T-helper 1 cell (primary cell): ENCODE measurements at regions not wholly inside any gene's neighbourhood (a gene's known extent, or its start where the extent isn't known, plus 50 kb on each side); places are given as distances from the start of the nearest gene placed in this dataset.
"Not testable (repeated sequence)": the region's sequence is repeated elsewhere in the genome, so short reads cannot be mapped to it uniquely, and the experiment has no call there.

Experiments
- DNase-seq, 5 donors: peaks; one replicate each; pipeline ENCODE4 v3.0.0-alpha.2; 2012 to 2020

DNA sequence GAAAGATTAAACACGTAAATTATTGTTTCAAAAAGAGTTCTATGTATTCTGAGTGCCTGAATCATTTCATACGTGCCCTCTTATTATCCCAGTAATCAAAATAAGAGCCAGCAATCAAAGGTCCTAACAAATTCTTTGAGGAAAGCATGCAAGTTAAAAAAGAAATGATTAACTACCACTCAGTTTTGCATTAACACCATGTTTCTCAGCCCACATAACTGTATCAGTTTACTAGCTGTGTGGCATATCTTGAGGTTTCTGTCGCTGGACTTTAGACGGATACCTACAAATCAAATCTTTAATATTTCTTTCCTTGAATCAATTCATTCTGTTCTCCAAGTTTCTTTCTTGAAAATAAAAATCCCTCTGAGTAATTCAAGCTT is 668.9 kb upstream of the CHAC2 start:
- DNase-seq: no peak

GRCh38 chr2:53096351-53096750 is 671.3 kb upstream of the CHAC2 start:
- no peak for DNase-seq

DNA sequence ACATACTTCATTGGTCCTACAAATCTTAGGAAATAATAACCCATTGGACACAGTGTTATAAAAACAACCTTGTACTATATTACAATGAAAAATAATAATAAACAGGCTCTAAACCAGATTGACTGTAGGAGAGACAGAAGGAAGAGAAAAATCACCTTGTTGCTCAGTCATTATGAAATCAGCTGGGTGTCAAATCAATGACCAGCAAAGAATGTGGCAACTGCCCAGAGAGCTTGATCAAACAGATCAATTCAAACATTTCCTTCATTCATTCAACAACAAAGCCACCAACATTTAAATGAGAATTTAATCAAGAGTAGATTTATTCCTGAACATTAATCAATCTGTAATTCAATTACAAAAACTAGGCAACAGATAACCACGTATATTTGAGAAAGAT is 671.9 kb upstream of the CHAC2 start:
- no peak for DNase-seq

GRCh38 chr2:53095227-53095626 is 672.4 kb upstream of the CHAC2 start:
- no peak for DNase-seq

- no peak for DNase-seq
Observed at GRCh38 chr2:53093355-53093754, 674.2 kb upstream of the CHAC2 start.

DNA sequence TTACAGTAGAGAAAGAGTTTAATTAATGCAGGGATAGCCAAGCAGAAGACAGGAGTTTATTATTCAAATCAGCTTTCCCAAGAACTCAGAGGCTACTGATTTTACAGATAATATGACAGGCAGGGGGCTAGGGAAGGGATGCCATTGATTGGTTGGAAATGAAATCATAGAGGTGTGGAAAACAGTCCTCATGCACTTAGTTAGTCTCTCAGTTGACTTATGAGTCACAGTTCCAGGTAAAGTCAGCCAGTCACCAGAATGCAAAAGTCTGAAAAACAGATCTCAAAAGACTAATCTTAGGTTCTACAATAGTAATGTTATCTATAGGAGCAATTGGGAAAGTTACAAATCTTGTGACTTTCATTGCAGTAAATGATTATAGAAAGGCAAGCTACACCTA is 676.4 kb upstream of the CHAC2 start:
- DNase-seq: peak in 1 of 5 donors; percentile 9

- DNase-seq: no peak
Observed at GRCh38 chr2:53087874-53088461, 679.6 kb upstream of the CHAC2 start.

GRCh38 chr2:53087262-53087873 is 680.2 kb upstream of the CHAC2 start:
- no peak for DNase-seq

DNA sequence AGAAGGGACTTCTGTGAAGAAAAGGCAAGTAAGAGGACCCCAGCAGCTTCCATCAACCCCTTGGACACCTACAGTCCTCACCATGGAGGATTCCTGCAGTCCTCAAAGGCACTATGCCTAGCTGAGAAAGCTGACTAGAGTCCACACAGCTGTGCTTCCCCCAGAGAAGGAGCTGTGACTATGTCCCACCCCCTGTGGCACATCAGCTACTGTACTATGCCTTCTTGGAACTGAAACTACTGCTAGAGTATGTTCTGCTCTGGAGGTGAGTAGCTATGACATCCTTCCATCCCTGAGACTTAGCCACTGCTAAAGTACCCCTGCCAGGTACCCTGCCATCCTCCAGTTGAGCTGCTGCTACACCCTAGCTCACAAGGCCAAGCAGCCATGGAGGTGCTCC is 690.2 kb upstream of the CHAC2 start:
- no peak for DNase-seq

GRCh38 chr2:53075760-53076159 is 691.8 kb upstream of the CHAC2 start:
- no peak for DNase-seq

- no peak for DNase-seq
Observed at GRCh38 chr2:53067533-53067932, 700.1 kb upstream of the CHAC2 start.

DNA sequence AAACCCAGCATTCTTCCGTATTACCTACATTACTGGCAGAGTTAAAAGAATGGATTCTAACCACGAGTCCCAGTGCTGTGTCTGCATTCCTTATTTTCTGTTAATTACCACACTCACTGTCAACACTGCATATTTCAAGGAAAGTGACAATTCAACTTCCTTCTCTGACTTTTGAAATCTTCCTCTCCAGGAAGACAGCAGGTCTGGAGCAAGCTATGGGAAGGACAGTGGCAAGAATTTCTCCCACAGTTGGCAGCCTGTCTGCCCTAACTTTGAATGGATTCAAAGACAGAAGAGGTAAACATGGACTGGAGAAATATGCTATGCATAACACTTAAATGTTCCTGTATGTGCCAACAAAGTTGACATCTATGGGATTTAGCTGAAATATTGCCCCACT is 700.5 kb upstream of the CHAC2 start:
- DNase-seq: no peak

GRCh38 chr2:53064154-53064553 is 703.5 kb upstream of the CHAC2 start:
- no peak for DNase-seq

DNA sequence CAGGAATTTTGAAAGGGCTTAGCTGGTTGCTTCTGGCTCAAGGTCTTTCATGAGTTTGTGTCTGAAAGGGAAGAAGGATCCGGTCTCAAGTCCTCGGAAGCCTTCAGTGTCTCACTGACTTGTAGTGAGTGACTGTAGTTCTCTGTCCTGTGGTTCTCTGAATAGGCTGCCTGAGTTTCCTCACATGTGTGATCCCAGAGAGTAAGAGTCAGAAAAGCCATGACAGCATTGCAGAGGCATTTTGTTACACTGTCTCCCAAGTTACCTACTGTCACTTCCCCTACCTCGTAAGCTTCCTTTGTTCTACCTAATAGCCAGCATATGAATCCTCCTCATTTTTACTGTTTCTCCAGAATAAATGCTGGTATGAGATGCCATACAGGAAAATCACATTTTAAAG is 709.1 kb upstream of the CHAC2 start:
- DNase-seq: no peak

GRCh38 chr2:53053937-53054336 is 713.7 kb upstream of the CHAC2 start:
- DNase-seq: no peak

DNA sequence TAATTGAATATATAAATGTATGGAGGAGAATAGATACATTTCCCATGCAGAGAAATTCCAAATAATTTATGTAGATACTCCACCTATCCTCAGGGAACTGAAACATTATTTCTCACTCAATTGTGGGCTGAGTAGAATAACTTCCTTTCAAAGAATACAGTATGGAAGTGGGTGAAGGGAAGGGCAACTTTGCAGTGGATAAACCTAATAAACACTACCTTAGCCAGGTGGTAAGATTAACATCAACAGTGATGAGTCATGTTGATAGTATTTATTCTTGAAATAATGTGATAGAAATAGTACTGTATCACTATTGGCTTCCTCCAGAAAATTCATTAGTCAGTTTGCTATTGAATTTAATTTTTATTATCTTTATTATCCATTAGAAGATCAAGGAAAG is 716.4 kb upstream of the CHAC2 start:
- DNase-seq: no peak

DNA sequence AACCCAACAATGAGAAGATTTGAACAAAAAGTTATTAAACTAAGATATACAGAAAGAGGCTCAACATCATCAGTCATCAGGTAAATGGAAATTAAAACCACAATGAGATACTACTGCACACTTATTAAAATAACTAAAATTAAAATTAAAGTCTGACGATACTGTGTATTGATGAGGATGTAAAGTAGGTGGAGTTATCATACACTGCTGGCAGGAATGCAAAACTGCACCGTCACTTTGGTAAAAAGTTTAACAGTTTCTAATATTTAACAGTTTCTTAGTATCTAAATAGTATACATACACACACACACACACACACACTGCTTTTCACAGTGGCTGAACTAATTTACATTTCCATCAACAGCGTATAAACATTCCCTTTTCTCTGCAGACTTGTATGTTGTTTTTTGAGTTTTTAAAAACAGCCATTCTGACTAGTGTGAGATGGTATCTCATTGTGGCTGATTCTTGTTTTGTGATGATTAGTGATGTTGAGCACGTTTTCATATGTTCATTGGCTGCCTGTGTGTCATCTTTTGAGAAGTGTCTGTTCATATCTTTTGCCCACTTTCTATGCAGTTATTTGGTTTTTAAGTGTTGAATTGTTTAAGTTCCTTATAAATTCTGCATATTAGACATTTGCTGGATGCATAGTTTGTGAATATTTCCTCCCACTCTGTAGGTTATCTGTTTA is 726.9 kb upstream of the CHAC2 start:
- no peak for DNase-seq

DNA sequence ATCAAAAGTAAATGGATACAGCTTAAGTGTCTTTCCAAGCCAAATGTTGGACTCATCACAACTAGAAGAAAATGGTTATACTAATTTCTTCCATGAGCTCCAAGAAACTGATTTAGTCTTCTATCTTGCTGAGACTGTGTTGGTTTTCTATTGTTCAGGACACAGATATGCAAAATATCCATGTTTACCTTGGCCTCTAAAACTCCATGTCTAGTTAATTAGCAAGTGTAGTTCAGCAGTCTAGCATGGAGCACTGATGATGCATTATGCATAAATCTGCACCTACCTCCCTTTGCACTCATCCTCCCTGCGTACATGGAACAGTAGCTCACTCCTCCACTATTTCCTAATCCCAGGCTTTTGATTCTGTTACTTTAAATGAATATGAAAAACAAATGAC is 731.4 kb upstream of the CHAC2 start:
- no peak for DNase-seq

- no peak for DNase-seq
Observed at GRCh38 chr2:53035153-53035552, 732.5 kb upstream of the CHAC2 start.

GRCh38 chr2:53033411-53033810 is 734.2 kb upstream of the CHAC2 start:
- no peak for DNase-seq

DNA sequence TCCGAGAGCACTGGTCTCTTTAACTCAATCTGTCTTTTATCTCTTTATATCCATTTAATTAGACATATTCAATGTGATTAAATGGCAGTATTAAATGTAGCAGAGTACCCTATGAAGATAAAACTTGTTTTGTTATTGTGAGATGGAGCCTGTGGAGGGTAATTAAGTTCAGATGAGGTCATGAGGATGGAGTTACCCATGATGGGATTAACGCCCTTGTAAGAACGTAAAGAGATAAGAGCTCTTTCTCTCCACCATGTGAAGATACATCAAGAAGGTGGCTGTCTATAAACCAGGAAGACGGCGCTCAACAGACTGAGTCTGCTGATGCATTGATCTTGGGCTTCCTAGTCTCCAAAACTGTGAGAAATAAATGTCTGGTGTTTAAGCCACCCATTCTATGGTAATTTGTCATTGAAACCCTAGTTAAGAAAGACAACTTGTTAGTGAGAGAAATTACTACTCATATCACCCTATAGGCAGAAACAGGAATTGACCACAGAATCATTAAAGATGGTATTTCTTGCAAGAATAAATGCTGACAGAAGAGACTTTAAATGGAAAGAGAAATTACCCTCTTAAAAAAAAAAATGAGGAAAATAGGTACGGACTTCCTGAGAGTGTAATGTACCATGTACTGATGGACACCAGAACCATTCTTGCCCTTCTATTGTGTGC is 738.7 kb upstream of the CHAC2 start:
- DNase-seq: no peak

GRCh38 chr2:53028225-53028624 is 739.4 kb upstream of the CHAC2 start:
- DNase-seq: no peak

DNA sequence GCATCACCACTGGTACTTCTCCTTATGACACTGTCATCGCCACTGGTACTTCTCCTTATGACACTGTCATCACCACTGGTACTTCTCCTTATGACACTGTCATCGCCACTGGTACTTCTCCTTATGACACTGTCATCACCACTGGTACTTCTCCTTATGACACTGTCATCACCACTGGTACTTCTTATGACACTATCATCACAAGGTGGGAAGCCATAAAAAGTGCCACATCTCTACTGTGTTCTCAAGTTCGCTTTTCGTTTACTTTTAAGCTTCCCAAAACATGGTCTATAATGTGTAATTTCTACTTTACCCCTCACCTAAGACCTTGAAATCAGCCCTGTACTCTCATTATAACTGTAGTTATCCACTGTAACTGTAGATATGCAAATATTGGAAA is 745.4 kb upstream of the CHAC2 start:
- DNase-seq: not testable (repeated sequence)

DNA sequence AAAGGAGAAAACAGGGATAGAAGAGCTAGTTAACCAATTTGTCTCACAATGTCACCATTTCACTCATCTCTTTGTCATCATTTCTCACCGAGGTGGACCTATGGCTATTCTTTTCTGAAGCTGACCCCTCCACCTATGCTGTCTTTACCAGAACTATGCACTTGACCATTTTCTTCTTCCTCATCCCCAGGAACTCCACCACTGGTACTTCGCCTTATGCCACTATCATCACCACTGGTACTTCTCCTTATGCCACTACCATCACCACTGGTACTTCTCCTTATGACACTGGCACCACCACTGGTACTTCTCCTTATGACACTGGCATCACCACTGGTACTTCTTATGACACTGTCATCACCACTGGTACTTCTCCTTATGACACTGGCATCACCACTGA is 745.8 kb upstream of the CHAC2 start:
- no peak for DNase-seq
